Forelimb muscle (tissue), 1 donor: ENCODE measurements at regions not wholly inside any gene's neighbourhood (a gene's known extent, or its start where the extent isn't known, plus 50 kb on each side); places are given as distances from the start of the nearest gene placed in this dataset.

Experiments used
- DNase-seq: peaks from one replicate; pipeline ENCODE4 v3.0.0-alpha.2; 2013; ENCODE audit warnings: low read depth

- DNase-seq: no peak
Measured at GRCh38 chr1:29453502-29454240, 217.3 kb downstream of the PTPRU start.

- no peak for DNase-seq
Measured at GRCh38 chr1:29452463-29453230, 216.3 kb downstream of the PTPRU start.

- no peak for DNase-seq
Measured at GRCh38 chr1:29451368-29451892, 215.1 kb downstream of the PTPRU start.

DNA sequence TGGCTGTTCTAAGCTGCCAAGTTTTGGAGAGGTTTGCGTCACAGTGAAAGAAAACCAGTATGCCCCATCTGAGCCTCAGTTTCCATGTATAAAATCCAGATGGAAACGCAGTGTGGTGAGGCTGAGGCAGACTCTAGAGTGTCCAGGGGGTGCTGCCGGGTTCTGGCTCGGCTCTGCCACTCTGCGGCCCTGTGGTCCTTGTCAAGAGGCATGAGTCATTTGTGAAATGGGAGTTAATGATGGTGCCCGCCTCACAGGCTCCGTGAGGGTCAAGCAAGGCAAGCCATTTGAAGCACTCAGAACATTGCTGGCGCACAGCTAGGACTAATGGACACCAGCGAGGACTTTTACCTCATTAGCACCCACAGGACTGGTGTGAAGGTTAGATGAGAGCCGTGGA is 214.3 kb downstream of the PTPRU start:
- no peak for DNase-seq

DNA sequence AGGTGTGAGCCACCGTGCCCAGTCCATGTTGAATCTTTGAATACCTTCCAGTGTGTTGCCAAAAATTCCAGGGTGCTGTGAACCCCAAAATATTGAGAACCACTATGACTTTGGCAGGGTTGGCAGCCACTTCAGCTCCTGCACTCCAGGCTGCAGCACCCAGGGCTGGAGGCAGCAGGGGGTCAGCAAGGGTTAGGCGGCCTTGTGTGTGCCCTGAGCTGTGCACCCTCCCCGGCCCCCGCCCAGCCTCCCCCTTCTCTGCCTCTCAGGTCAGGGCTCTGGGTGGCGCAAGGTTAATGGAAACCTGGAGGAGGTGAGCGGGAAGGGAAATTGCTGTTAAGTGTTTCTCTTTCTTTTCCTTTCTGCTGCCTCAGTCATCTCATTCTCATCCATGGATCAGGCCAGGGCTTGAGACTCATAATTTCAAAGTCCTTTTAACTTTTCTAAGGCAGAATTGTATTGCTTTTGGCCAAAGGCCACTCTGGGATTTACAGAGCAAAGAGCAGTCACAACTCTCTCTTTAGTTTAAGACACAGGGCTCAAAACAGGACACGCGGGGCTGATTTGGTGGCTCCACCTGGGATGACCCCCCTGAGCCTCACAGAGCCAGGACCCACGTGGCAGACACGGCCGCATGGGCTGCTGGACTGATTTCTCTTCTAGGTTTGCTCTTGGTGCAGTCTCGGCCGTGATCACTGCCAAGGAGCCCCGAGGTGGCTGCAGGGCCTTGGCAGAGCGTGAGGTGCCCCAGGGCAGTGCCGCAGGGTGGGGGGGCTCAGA is 212.3 kb downstream of the PTPRU start:
- no peak for DNase-seq

- DNase-seq: no peak
Measured at GRCh38 chr1:29447368-29447767, 211.0 kb downstream of the PTPRU start.

DNA sequence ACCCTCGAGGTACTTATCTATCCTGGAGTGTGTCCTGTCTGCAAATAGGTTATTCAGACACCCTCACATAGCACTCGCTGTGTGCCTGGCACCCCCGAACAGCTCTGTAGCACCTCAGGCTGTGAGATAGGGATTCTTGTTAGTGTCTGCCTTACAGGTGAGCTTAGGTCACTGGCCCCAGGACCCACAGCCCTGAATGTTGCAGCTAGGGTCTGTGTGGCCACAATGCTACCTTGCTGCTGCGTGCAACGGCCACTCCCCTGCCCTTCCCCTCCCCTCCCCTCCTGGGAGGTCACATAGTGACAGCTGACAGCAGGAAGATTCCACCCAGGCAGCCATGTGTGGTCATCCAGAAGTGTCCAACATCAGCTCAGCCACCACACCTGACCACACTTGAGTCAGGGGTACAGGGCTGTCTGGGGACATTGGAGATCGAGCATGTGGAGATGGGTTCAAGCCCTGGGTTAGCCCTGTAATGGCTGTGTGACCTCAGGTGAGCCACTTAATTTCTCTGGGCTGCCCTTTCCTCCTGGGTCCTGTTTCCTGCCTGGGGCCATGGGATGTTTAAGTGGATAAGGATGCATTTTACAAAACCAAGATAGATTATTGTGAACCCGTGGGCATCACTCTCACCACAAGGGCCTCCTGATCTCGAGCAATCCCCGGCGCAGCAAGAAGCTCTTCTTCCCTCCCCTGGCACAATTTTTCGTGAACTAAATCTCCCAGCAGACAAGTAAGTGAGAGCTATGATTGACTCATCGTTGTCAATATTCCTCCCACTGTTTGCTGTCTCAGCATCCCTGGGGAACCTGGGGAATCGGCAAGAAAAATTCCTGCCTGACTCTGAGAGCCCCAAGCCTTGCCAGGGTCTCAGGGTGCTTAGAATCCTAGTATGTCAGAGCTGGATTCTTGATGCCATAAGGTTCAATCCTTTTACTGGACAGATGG is 208.7 kb downstream of the PTPRU start:
- DNase-seq: no peak

GRCh38 chr1:29444081-29444715 is 207.9 kb downstream of the PTPRU start:
- no peak for DNase-seq

GRCh38 chr1:29441916-29442668 is 205.8 kb downstream of the PTPRU start:
- DNase-seq: no peak

- DNase-seq: no peak
Measured at GRCh38 chr1:29439615-29440014, 203.3 kb downstream of the PTPRU start.

GRCh38 chr1:29438991-29439390 is 202.7 kb downstream of the PTPRU start:
- DNase-seq: no peak

- no peak for DNase-seq
Measured at GRCh38 chr1:29437946-29438345, 201.6 kb downstream of the PTPRU start.

DNA sequence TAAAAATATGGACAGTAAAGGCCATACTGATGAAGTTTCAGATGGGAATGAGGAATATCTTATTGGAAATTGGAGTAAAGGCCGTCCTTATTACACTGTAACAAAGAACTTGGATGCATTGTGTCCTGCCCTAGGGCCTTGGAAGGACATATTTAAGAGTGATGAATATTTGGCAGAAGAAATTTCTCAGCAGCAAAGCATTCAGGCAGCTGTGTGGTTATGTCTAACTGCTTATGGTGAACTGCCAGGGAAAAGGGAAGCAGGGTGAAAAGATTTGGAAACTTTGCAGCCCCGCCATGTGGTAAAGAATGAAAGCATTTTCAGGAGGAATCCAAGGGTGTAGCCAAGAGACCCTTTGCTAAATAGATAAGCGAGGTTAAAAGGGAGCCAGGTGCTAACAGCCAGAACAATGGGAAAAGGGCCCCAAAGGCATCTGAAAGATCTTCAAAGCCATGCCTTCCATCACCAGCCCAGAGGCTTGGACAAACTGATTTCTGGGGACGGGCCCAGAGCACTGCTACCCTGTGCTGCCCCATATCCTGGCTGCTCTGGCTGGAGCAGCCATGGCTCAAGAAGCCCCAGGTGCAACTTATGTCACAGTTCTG is 200.0 kb downstream of the PTPRU start:
- no peak for DNase-seq

DNA sequence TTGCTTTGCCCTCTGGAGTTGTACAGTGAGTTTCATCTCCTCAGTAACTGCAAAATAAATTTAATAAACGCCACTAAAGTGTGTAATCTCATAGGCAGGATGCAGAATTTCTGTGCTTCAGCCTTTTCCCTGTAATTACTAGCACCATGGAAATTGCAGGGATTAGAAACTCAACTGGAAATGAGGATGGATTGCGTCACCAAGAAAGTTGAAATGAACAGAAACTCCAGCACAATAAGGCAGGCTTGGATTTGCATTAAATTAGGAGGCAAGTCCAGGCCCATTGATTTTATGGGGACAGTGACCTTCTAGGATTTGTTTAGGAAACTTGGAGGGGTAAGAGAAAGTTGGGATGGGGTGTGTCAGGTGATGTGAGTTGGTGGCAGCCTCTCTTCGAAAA is 197.5 kb downstream of the PTPRU start:
- no peak for DNase-seq

DNA sequence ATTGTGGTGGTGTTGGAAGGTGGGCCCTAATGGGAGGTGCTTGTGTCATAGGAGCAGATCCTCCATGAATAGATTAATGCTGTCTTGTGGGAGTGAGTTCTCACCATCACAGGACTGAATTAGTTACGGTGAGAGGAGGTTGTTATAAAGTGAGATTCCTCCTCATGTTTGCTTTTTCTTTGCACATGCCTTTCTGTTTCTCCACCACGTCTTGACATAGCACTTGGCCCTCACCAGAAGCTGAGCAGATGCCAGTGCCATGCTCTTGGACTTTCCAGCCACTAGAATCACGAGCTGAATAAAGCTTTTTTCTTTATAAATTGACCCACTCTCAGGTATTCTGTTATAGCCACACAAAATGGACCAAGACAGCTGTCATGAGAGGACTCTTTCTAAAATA is 194.8 kb downstream of the PTPRU start:
- no peak for DNase-seq

GRCh38 chr1:29429656-29430055 is 193.3 kb downstream of the PTPRU start:
- DNase-seq: no peak

DNA sequence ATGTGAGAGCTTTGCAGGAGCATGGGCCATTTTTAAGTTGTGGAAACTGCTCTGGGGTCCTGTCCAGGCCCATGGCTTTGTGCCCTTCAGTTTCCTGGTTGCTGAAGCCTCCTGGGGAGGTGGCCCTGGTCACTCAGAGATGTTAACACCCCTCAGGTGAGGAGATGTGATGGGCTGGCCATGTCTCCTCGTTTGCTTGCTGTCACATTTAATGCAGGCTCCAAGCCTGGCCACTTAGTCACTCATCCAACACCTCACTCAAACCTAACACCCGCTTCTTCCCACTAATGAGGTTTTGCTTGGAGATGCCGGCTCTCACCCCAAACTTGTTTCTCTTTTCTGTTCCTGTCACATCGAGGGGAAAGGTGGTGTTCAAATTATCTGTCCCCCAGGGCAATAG is 192.7 kb downstream of the PTPRU start:
- no peak for DNase-seq

- no peak for DNase-seq
Measured at GRCh38 chr1:29428280-29428615, 191.9 kb downstream of the PTPRU start.

GRCh38 chr1:29427614-29428279 is 191.4 kb downstream of the PTPRU start:
- DNase-seq: no peak
